Right atrium auricular region (tissue), 2 donors: ENCODE measurements at regions not wholly inside any gene's neighbourhood (a gene's known extent, or its start where the extent isn't known, plus 50 kb on each side); places are given as distances from the start of the nearest gene placed in this dataset.

Experiments
- DNase-seq: peaks from one replicate; pipeline ENCODE4 v3.0.0-alpha.2; 2019; ENCODE audit warnings: low spot score
- H3K27ac ChIP-seq, 2 donors: fragments of 200-600 bp; sonication (generic); 1 replicate in 1 of 2; 2 replicates in 1 of 2; pipeline ENCODE4 v1.5.1; 2016 to 2019
- H3K27me3 ChIP-seq, 2 donors: fragments of 200-600 bp; sonication (generic); one replicate each; pipeline versions ENCODE4 v1.5.1 to v1.6.0; 2017 to 2019
- H3K36me3 ChIP-seq: fragments of 200-600 bp; sonication (generic); one replicate; pipeline ENCODE4 v1.5.1; 2016
- H3K4me1 ChIP-seq, 2 donors: fragments of 200-600 bp; sonication (generic); one replicate each; pipeline versions ENCODE4 v1.5.1 to v1.6.0; 2017 to 2019
- H3K4me3 ChIP-seq, 2 donors: fragments of 200-600 bp; sonication (generic); 1 replicate in 1 of 2; 2 replicates in 1 of 2; pipeline ENCODE4 v1.5.1; 2017 to 2019; ENCODE audit warnings: mild to moderate bottlenecking in 1 of 2, moderate library complexity in 1 of 2
- H3K9me3 ChIP-seq, 2 donors: fragments of 200-600 bp; sonication (generic); one replicate each; pipeline ENCODE4 v1.5.1; 2019
- TF ChIP-seq, protein P1 (sequence below), 2 donors: fragments of 200-600 bp; sonication (generic); IDR thresholded peaks; one replicate each; pipeline ENCODE4 v1.5.1; 2019; ENCODE audit warnings: antibody characterized with exemption in 2 of 2

GRCh38 chr6:167685654-167686053, 141.1 kb upstream of the AFDN start:
- Histone ChIP-seq H3K27ac (no peak overlapping the region), H3K9me3 (no peaks in the 10 kb centered on the region), H3K36me3 (no peaks in the 10 kb centered on the region), H3K4me3 (no peak overlapping the region), H3K4me1 (peaks cover 0 to 40% of the 10 kb centered on the region in 2 donors), H3K27me3 (no peaks in the 10 kb centered on the region)
- TF ChIP-seq, protein P1, sequence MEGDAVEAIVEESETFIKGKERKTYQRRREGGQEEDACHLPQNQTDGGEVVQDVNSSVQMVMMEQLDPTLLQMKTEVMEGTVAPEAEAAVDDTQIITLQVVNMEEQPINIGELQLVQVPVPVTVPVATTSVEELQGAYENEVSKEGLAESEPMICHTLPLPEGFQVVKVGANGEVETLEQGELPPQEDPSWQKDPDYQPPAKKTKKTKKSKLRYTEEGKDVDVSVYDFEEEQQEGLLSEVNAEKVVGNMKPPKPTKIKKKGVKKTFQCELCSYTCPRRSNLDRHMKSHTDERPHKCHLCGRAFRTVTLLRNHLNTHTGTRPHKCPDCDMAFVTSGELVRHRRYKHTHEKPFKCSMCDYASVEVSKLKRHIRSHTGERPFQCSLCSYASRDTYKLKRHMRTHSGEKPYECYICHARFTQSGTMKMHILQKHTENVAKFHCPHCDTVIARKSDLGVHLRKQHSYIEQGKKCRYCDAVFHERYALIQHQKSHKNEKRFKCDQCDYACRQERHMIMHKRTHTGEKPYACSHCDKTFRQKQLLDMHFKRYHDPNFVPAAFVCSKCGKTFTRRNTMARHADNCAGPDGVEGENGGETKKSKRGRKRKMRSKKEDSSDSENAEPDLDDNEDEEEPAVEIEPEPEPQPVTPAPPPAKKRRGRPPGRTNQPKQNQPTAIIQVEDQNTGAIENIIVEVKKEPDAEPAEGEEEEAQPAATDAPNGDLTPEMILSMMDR (IDR thresholded peaks at IDR 0.05) = no peak
- no peak for DNase-seq

DNA sequence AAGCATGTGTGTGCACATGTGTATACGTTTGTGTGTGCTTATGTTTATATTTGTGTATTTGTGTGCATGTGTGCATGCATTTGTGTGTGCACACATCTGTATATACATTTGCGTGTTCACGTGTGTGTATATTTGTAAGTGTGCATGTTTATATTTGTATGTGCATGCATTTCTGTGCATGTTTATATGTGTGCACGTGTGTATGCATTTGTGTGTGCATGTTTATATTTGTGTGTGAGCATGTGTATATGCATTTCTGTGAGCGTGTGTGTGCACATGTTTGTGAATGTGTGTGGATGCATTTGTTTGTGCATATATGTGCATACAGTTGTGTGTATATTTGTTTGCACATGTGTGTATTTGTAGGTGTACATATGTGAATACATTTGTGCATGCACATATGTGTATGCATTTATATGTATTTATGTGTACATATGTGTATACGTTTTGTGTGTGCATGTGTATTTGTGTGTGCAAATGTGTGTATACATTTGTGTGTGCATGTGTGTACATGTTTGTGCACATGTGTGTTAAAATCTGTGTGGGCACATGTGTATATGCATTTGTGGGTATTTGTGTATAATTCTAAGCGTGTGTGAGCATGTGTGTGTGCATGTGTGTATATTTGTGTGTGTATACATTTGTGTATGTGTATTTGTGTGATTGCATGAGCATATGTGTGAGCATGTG, 140.4 kb upstream of the AFDN start:
- Histone ChIP-seq H3K4me1 (peaks cover 0 to 39% of the 10 kb centered on the region in 2 donors), H3K27ac (no peak overlapping the region), H3K36me3 (no peaks in the 10 kb centered on the region), H3K27me3 (no peaks in the 10 kb centered on the region), H3K4me3 (no peak overlapping the region), H3K9me3 (no peaks in the 10 kb centered on the region)
- DNase-seq = no peak
- TF ChIP-seq, protein P1 (IDR thresholded peaks at IDR 0.05) = no peak

GRCh38 chr6:167687116-167687725, 139.5 kb upstream of the AFDN start:
- H3K36me3 ChIP-seq = no peaks in the 10 kb centered on the region
- DNase-seq = no peak
- TF ChIP-seq, protein P1 (IDR thresholded peaks at IDR 0.05) = no peak
- no peak overlapping the region for H3K27ac ChIP-seq
- no peaks in the 10 kb centered on the region for H3K9me3 ChIP-seq
- H3K4me1 ChIP-seq = peaks cover 0 to 30% of the 10 kb centered on the region in 2 donors
- no peaks in the 10 kb centered on the region for H3K27me3 ChIP-seq
- H3K4me3 ChIP-seq = no peak overlapping the region

DNA sequence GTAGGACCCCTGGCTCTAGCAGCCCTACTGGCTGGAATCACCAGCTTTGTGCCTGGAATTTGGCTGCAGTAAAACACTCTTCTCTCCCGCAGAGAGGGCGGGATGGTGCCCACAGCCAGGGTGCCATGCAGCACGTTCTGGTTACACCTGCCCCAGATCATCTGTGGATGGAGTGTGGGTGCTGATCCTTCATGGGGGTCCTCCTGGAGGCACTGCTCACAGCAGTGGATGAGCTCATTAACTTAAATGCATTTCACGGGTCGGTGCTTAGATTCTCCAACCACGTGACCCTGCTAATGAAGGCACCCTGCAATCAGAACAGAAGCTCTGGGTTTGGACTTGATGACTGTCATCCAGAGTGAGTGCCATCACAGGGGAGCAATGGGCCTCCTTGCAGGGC, 138.6 kb upstream of the AFDN start:
- no peak for DNase-seq
- Histone ChIP-seq H3K36me3 (no peaks in the 10 kb centered on the region), H3K4me3 (no peak overlapping the region), H3K4me1 (peaks cover 0 to 21% of the 10 kb centered on the region in 2 donors), H3K27ac (no peak overlapping the region), H3K27me3 (no peaks in the 10 kb centered on the region), H3K9me3 (no peaks in the 10 kb centered on the region)
- TF ChIP-seq, protein P1 (IDR thresholded peaks at IDR 0.05) = no peak

GRCh38 chr6:167689278-167689677, 137.4 kb upstream of the AFDN start:
- Histone ChIP-seq H3K9me3 (no peaks in the 10 kb centered on the region), H3K27me3 (no peaks in the 10 kb centered on the region), H3K36me3 (no peaks in the 10 kb centered on the region), H3K4me1 (peaks cover 0 to 12% of the 10 kb centered on the region in 2 donors), H3K4me3 (no peak overlapping the region), H3K27ac (no peak overlapping the region)
- TF ChIP-seq, protein P1 (IDR thresholded peaks at IDR 0.05) = no peak
- no peak for DNase-seq
